Body of pancreas (tissue), 4 donors: ENCODE measurements at regions not wholly inside any gene's neighbourhood (a gene's known extent, or its start where the extent isn't known, plus 50 kb on each side); places are given as distances from the start of the nearest gene placed in this dataset.

ENCODE experiments used
- POLR2A ChIP-seq, 3 donors: fragments of 450-650 bp; IDR thresholded peaks; one replicate each; pipeline ENCODE4 v1.6.1; 2016; ENCODE audit warnings: antibody characterized with exemption in 3 of 3, mild to moderate bottlenecking in 2 of 3
- TF ChIP-seq, protein P1 (sequence below), 7 experiments: fragments of 450-650 bp in 4 of 7; fragments of 200-600 bp in 3 of 7; sonication (generic) in 3 of 7; IDR thresholded peaks; one replicate each; pipeline ENCODE4 v1.5.1; 2016 to 2019; ENCODE audit warnings: antibody characterized with exemption in 7 of 7

DNA sequence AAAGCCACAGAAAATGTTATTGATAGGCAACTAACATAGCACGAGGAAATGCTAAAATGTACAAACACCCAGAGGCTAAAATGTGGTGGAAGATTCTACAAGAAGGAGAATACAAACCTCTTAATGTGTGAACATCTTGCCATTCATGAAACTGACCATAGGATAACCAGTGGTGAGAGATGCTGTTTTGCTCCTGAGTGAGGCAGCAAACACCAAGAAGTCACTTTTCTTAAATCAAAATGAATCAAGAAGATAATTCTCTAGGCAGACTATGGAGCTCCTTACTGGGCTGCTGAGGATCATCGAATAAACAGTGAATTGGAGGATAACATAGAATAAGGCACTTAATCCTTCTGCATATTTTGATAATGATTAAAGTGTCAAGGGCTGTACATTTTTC is 375.4 kb upstream of the SLITRK6 start:
- TF ChIP-seq, protein P1, sequence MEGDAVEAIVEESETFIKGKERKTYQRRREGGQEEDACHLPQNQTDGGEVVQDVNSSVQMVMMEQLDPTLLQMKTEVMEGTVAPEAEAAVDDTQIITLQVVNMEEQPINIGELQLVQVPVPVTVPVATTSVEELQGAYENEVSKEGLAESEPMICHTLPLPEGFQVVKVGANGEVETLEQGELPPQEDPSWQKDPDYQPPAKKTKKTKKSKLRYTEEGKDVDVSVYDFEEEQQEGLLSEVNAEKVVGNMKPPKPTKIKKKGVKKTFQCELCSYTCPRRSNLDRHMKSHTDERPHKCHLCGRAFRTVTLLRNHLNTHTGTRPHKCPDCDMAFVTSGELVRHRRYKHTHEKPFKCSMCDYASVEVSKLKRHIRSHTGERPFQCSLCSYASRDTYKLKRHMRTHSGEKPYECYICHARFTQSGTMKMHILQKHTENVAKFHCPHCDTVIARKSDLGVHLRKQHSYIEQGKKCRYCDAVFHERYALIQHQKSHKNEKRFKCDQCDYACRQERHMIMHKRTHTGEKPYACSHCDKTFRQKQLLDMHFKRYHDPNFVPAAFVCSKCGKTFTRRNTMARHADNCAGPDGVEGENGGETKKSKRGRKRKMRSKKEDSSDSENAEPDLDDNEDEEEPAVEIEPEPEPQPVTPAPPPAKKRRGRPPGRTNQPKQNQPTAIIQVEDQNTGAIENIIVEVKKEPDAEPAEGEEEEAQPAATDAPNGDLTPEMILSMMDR (IDR thresholded peaks at IDR 0.05): no peak
- no peak for TF ChIP-seq POLR2A (IDR thresholded peaks at IDR 0.05)
